Epithelial cell of proximal tubule (primary cell): ENCODE measurements at regions not wholly inside any gene's neighbourhood (a gene's known extent, or its start where the extent isn't known, plus 50 kb on each side); places are given as distances from the start of the nearest gene placed in this dataset.

Source experiments
- DNase-seq: peaks from one replicate; pipeline ENCODE4 v3.0.0-alpha.2; 2011; ENCODE audit warnings: low read depth
- H3K4me3 ChIP-seq: 2 replicates; pipeline ENCODE4 v1.5.1; 2011; ENCODE audit warnings: low read depth, mild to moderate bottlenecking, low read length
- TF ChIP-seq, protein P1 (sequence below): conservative IDR thresholded peaks from 2 replicates; pipeline ENCODE4 v1.5.1; 2012; ENCODE audit warnings: low read depth, mild to moderate bottlenecking, low read length

DNA sequence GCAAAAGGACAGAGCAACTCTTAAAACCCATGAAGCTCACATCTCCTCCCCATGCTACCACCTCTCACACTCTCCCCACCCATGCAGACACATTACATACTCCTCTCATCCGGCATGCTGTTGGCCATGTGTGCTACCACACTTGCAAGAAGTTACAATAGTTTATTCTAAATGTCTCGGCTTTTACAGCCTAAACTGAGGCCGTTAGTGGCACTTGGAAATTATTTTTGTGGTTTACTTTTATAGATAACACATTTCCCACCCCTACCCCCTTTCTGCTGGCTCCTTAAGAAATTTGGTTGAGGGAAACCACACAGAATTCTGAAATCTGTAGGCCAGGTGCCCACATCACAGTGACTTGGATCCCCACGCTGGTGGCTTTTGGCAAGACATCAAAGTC is 141.1 kb upstream of the HHIP start:
- TF ChIP-seq, protein P1, sequence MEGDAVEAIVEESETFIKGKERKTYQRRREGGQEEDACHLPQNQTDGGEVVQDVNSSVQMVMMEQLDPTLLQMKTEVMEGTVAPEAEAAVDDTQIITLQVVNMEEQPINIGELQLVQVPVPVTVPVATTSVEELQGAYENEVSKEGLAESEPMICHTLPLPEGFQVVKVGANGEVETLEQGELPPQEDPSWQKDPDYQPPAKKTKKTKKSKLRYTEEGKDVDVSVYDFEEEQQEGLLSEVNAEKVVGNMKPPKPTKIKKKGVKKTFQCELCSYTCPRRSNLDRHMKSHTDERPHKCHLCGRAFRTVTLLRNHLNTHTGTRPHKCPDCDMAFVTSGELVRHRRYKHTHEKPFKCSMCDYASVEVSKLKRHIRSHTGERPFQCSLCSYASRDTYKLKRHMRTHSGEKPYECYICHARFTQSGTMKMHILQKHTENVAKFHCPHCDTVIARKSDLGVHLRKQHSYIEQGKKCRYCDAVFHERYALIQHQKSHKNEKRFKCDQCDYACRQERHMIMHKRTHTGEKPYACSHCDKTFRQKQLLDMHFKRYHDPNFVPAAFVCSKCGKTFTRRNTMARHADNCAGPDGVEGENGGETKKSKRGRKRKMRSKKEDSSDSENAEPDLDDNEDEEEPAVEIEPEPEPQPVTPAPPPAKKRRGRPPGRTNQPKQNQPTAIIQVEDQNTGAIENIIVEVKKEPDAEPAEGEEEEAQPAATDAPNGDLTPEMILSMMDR, result no peak
- no peak overlapping the region for H3K4me3 ChIP-seq
- no peak for DNase-seq

DNA sequence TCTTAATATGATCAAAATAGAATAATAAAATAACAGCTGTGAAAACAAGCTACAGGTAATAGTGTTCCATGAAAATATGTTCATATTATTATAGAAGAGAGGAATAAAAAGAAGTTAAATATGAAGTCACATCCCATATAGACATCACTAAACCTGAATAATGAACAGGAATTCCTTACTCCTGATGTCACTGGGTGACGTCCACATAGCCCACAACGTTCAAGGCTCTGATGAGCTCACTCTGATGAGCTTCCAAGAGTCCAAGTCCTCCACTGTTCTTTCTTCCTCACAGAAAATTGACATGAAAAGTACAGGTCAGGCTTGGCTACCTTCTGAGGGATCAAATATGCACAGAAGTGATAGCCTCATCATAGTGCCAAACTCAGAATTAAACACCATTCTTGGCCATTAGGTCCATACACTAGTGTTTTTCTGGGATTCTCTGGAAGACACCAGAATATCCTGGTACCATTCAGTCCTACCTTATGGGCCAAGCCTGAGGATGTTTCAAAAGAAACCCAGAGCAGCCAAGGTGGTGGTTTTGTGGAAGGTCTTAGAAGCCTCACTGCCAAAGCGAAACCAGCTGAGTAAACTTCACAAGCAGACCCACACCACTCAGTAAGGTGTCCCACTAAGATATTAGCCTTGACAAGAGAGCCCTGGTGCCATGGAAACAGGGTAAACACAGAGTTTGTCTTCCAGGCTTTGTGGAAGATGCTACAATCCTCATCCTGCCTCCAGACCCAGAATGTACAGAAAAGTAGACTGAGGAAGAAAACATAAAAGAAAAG is 138.4 kb upstream of the HHIP start:
- DNase-seq, result no peak
- H3K4me3 ChIP-seq, result no peak overlapping the region
- TF ChIP-seq, protein P1, result no peak

DNA sequence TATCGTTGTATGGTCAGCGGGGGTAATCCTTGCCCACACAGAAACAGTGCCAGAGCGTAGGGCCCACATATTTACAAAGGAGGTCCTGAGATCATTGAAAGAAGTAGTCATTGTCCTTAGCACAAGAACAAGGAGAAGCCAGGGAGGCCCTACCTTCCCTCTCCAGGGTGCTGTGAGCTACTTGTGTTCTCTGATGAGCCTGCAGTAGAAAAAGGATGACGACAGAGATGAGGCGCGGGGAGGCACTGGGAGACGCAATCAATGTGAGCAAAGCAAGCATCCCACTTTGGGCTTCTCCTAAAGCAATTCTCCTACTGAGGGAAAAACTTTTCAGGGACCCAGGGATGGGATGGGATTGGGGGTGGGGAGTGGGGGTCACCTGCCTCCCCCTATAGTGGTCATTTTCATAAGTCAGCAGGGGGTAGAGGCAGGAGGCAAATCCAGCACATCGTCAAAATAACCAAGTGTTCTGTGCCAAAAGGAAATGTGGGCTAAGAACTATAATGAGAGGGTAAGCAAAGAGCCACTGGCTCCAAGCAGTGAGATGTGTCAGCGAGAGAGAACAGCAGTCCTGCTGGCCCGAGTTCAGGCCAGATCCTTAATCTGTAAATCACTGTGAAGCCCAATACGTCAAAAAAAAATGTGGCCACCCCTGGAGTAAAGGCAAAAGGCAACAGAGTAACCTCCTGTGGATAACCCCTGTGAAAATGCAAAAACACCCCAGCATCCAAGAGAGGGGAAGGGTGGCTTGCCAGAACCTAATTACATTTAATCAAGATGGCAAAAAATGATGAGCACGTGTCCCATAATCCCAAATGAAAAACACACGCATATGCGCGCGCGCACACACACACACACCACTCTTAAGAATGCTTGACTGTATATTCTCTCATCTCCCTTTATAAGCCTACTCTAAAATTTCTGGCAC is 136.6 kb upstream of the HHIP start:
- TF ChIP-seq, protein P1, result no peak
- no peak overlapping the region for H3K4me3 ChIP-seq
- no peak for DNase-seq

DNA sequence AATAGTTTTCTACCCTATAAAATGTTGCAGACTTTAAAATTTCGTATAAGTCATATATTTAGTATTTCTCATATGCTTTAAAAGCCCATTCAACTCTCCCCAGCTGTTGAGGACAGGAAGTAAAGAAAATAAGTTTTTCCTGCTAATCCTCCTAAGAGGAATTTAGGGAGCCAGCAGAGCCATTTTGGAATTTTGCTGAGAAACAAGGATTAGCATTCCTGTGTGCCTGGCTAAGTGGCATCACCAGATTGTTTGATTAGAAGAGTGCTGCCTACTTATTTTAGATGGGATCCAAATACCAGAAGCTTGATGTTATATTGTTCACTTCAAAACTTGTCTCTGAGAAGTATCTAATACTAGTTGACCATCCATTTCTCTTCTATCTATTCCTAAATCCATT is 131.2 kb upstream of the HHIP start:
- DNase-seq, result no peak
- H3K4me3 ChIP-seq, result no peak overlapping the region
- TF ChIP-seq, protein P1, result no peak

DNA sequence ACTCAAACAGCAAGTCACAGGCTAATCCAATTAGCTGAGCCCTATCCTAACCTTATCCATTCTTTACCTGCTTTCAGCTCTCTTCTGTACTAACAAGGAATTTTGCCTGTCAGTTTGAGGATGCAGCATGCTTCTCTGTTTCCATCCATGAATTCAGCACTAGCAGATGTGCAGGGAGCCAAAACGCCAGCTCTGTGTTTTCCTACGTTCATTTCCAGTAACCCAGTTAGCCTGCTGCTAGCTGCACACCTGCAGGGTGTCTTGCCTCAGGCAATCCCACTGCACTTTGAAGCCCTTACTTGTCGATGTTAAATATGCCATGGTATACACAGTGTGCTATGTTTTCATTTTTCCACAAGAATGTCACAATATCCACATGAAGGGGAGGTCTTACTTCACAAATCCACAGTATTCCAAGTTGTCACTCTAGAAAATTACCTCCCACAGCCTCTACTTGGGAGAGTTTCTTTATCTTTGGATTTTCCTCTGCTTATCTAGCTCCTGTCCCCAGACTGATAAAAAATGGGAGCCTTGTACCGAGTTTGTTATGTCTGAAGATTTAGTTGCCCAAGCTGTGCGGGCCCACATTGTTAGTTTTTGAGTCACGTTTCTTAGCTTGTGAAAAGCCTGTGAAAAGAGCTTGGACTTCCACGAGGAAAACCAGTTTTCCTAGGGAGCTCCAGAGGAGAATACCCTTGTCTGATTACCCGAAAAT is 127.6 kb upstream of the HHIP start:
- no peak for DNase-seq
- H3K4me3 ChIP-seq, result no peak overlapping the region
- TF ChIP-seq, protein P1, result no peak

DNA sequence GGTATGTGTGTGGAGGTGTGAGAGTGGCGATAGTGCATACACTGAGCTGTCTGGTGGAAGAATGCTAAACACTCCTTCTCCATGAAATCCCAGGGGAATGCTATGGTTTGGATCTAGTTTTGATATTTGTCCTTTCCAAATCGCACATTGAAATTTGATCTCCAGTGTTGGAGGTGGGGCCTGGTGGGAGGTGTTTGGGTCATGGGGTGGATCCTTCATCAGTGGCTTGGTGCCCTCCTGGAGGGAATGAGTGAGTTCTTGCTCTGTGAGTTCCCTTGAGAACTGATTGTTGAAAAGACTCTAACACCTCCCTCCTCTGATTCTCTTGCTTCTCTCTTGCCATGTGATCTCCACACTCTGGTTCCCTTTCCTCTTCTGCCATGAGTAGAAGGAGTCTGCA is 114.1 kb upstream of the HHIP start:
- TF ChIP-seq, protein P1, result no peak
- no peak for DNase-seq
- no peak overlapping the region for H3K4me3 ChIP-seq
